Muscle of back (tissue), 3 donors: ENCODE measurements at regions not wholly inside any gene's neighbourhood (a gene's known extent, or its start where the extent isn't known, plus 50 kb on each side); places are given as distances from the start of the nearest gene placed in this dataset.
"Not testable (repeated sequence)": the region's sequence is repeated elsewhere in the genome, so short reads cannot be mapped to it uniquely, and the experiment has no call there.

Experiments
- DNase-seq, 3 donors: peaks; one replicate each; pipeline versions ENCODE4 v3.0.0 to v3.0.0-alpha.2; 2013

- not testable (repeated sequence) for DNase-seq
Measured at GRCh38 chr4:132351606-132352005, 797.5 kb upstream of the PCDH10 start.

GRCh38 chr4:132382243-132382642, 766.9 kb upstream of the PCDH10 start:
- no peak for DNase-seq

- DNase-seq = no peak
Measured at GRCh38 chr4:132383571-132384199, 765.4 kb upstream of the PCDH10 start.

- DNase-seq = no peak
Measured at GRCh38 chr4:132384709-132385108, 764.4 kb upstream of the PCDH10 start.

GRCh38 chr4:132386130-132386529, 763.0 kb upstream of the PCDH10 start:
- no peak for DNase-seq

GRCh38 chr4:132387060-132387459, 762.0 kb upstream of the PCDH10 start:
- DNase-seq = no peak

GRCh38 chr4:132395561-132395960, 753.5 kb upstream of the PCDH10 start:
- DNase-seq = no peak

GRCh38 chr4:132396636-132397035, 752.5 kb upstream of the PCDH10 start:
- DNase-seq = no peak

GRCh38 chr4:132417220-132417619, 731.9 kb upstream of the PCDH10 start:
- DNase-seq = no peak

- DNase-seq = no peak
Measured at GRCh38 chr4:132427125-132427524, 722.0 kb upstream of the PCDH10 start.

GRCh38 chr4:132437117-132437516, 712.0 kb upstream of the PCDH10 start:
- DNase-seq = no peak

- DNase-seq = no peak
Measured at GRCh38 chr4:132445386-132445785, 703.7 kb upstream of the PCDH10 start.

GRCh38 chr4:132457987-132458386, 691.1 kb upstream of the PCDH10 start:
- DNase-seq = not testable (repeated sequence)

- DNase-seq = no peak
Measured at GRCh38 chr4:132479543-132479942, 669.6 kb upstream of the PCDH10 start.

- no peak for DNase-seq
Measured at GRCh38 chr4:132488555-132488954, 660.5 kb upstream of the PCDH10 start.

GRCh38 chr4:132493476-132493875, 655.6 kb upstream of the PCDH10 start:
- peak in 1 of 3 donors; percentile 0 for DNase-seq

- not testable (repeated sequence) for DNase-seq
Measured at GRCh38 chr4:132495267-132495812, 653.8 kb upstream of the PCDH10 start.

- DNase-seq = no peak
Measured at GRCh38 chr4:132498215-132498614, 650.9 kb upstream of the PCDH10 start.

- no peak for DNase-seq
Measured at GRCh38 chr4:132502096-132502552, 647.0 kb upstream of the PCDH10 start.

GRCh38 chr4:132504438-132504837, 644.7 kb upstream of the PCDH10 start:
- no peak for DNase-seq

GRCh38 chr4:132506568-132506967, 642.5 kb upstream of the PCDH10 start:
- DNase-seq = no peak

- DNase-seq = no peak
Measured at GRCh38 chr4:132513491-132513890, 635.6 kb upstream of the PCDH10 start.

- DNase-seq = no peak
Measured at GRCh38 chr4:132526652-132527051, 622.4 kb upstream of the PCDH10 start.

GRCh38 chr4:132527817-132528216, 621.3 kb upstream of the PCDH10 start:
- DNase-seq = no peak
